Mesenchymal stem cell (in vitro differentiated cells and primary cell): ENCODE measurements at regions not wholly inside any gene's neighbourhood (a gene's known extent, or its start where the extent isn't known, plus 50 kb on each side); places are given as distances from the start of the nearest gene placed in this dataset.
A peak's percentile ranks its signal among the peaks of the same experiment; 100 is the strongest.

Source experiments
- DNase-seq: peaks from one replicate; pipeline ENCODE4 v3.0.0-alpha.2; 2013
- H2AFZ ChIP-seq: one replicate; pipeline ENCODE4 v1.6.1; 2013; ENCODE audit warnings: low read depth, mild to moderate bottlenecking, control low read depth, inconsistent platforms, low read length, moderate library complexity
- H2AK5ac ChIP-seq: 2 replicates; pipeline ENCODE4 v1.6.1; 2013; ENCODE audit warnings: low read length, moderate library complexity, mild to moderate bottlenecking, inconsistent platforms; ENCODE audit not compliant: severe bottlenecking
- H2BK120ac ChIP-seq: one replicate; pipeline ENCODE4 v1.6.1; 2013; ENCODE audit warnings: low read depth, mild to moderate bottlenecking, inconsistent platforms, low read length, moderate library complexity
- H2BK12ac ChIP-seq, 2 experiments: one replicate each; pipeline ENCODE4 v1.6.1; 2013; ENCODE audit warnings: inconsistent platforms in 2 of 2, low read length in 2 of 2, mild to moderate bottlenecking in 2 of 2, moderate library complexity in 2 of 2, control low read depth in 1 of 2
- H2BK15ac ChIP-seq: one replicate; pipeline ENCODE4 v1.6.1; 2013; ENCODE audit warnings: mild to moderate bottlenecking, low read depth, inconsistent platforms; ENCODE audit not compliant: poor library complexity, severe bottlenecking
- H2BK5ac ChIP-seq: 2 replicates; pipeline ENCODE4 v1.6.1; 2013; ENCODE audit warnings: low read depth, mild to moderate bottlenecking, low read length, control low read depth, inconsistent platforms; ENCODE audit not compliant: poor library complexity, severe bottlenecking
- H3K14ac ChIP-seq, 2 experiments: one replicate each; pipeline ENCODE4 v1.6.1; 2013; ENCODE audit warnings: inconsistent platforms in 2 of 2, low read length in 2 of 2, control low read depth in 1 of 2, mild to moderate bottlenecking in 1 of 2, moderate library complexity in 1 of 2
- H3K18ac ChIP-seq, 2 experiments: one replicate each; pipeline ENCODE4 v1.6.1; 2013; ENCODE audit warnings: inconsistent platforms in 2 of 2, low read length in 2 of 2, control low read depth in 1 of 2, low read depth in 1 of 2, mild to moderate bottlenecking in 1 of 2
- H3K23ac ChIP-seq, 2 experiments: one replicate each; pipeline ENCODE4 v1.6.1; 2013; ENCODE audit warnings: inconsistent platforms in 2 of 2, low read length in 2 of 2, mild to moderate bottlenecking in 2 of 2, moderate library complexity in 2 of 2, control low read depth in 1 of 2
- H3K27ac ChIP-seq: 2 replicates; pipeline ENCODE4 v1.5.1; 2013; ENCODE audit warnings: mild to moderate bottlenecking, moderate library complexity, low read length, control low read depth, inconsistent platforms; ENCODE audit not compliant: poor library complexity, severe bottlenecking
- H3K27me3 ChIP-seq, 2 experiments: 2 replicates each; pipeline versions ENCODE4 v1.6.1 to v1.7.0; 2013; ENCODE audit warnings: low read length in 2 of 2, mild to moderate bottlenecking in 2 of 2, moderate library complexity in 2 of 2, control low read depth in 1 of 2, inconsistent platforms in 1 of 2; ENCODE audit not compliant: control insufficient read depth in 1 of 2, insufficient read depth in 1 of 2
- H3K36me3 ChIP-seq, 2 experiments: 2 replicates each; pipeline versions ENCODE4 v1.6.1 to v1.7.0; 2013; ENCODE audit warnings: low read length in 2 of 2, control low read depth in 1 of 2, inconsistent platforms in 1 of 2, low read depth in 1 of 2, mild to moderate bottlenecking in 1 of 2; ENCODE audit not compliant: insufficient read depth in 2 of 2, control insufficient read depth in 1 of 2
- H3K4ac ChIP-seq, 2 experiments: one replicate each; pipeline ENCODE4 v1.6.1; 2013; ENCODE audit warnings: inconsistent platforms in 2 of 2, low read length in 2 of 2, mild to moderate bottlenecking in 2 of 2, moderate library complexity in 2 of 2, control low read depth in 1 of 2, low read depth in 1 of 2
- H3K4me1 ChIP-seq: 2 replicates; pipeline ENCODE4 v1.6.1; 2013; ENCODE audit warnings: low read depth, low read length, control low read depth; ENCODE audit not compliant: control insufficient read depth, insufficient read depth
- H3K4me2 ChIP-seq: 2 replicates; pipeline ENCODE4 v1.6.1; 2013; ENCODE audit warnings: low read length, mild to moderate bottlenecking, inconsistent platforms; ENCODE audit not compliant: poor library complexity, severe bottlenecking
- H3K4me3 ChIP-seq, 2 experiments: 2 replicates each; pipeline versions ENCODE4 v1.5.1 to v1.7.0; 2013; ENCODE audit warnings: low read length in 2 of 2, mild to moderate bottlenecking in 2 of 2, control low read depth in 1 of 2, low read depth in 1 of 2; ENCODE audit not compliant: insufficient read depth in 1 of 2
- H3K79me1 ChIP-seq: replicated peaks from 2 replicates; pipeline ENCODE4 v1.6.1; 2013; ENCODE audit warnings: mild to moderate bottlenecking, control low read depth, low read length, inconsistent platforms; ENCODE audit not compliant: poor library complexity, severe bottlenecking
- H3K9ac ChIP-seq: 2 replicates; pipeline ENCODE4 v1.7.0; 2013; ENCODE audit warnings: mild to moderate bottlenecking, low read length, moderate library complexity
- H3K9me3 ChIP-seq: 2 replicates; pipeline ENCODE4 v1.7.0; 2013; ENCODE audit warnings: mild to moderate bottlenecking, low read length; ENCODE audit not compliant: control insufficient read depth
- H4K8ac ChIP-seq: one replicate; pipeline ENCODE4 v1.6.1; 2013; ENCODE audit warnings: inconsistent platforms, mild to moderate bottlenecking, low read length, moderate library complexity
- H4K91ac ChIP-seq: one replicate; pipeline ENCODE4 v1.6.1; 2013; ENCODE audit warnings: mild to moderate bottlenecking, low read length, inconsistent platforms
- WGBS: methylation state at CpG from one replicate; pipeline ENCODE4 v1.1.7; 2013; ENCODE audit warnings: mixed read lengths; 5-methylcytosine and 5-hydroxymethylcytosine counted together

DNA sequence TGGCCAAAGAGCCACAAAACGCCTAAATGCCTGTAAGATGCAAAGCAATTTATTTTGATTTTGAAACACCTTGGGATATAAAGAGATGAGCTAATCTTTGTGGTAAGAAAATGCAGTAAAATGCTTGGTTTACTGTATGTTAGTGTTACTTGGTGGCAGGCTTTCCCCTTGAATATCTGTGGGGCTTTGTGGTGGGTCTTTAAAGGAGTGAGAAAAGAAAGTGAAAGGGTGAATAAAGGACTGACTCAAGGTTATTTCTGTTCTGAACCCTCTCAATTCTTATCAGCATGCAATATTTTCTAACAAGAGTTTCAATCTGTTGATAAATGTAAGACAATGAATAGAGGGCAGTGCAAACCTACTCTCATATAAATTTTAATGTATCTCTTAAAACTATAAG is 1555.9 kb upstream of the RAG2 start:
- DNase-seq = no peak
- H3K18ac ChIP-seq = no peak overlapping the region
- no peaks in the 10 kb centered on the region for H3K27me3 ChIP-seq
- H2AFZ ChIP-seq = no peak overlapping the region
- H3K36me3 ChIP-seq = no peaks in the 10 kb centered on the region
- H3K4me2 ChIP-seq = no peak overlapping the region
- H4K8ac ChIP-seq = no peak overlapping the region
- no peak overlapping the region for H2BK5ac ChIP-seq
- H3K9me3 ChIP-seq = peaks cover 3% of the 10 kb centered on the region
- H3K4ac ChIP-seq = no peak overlapping the region
- no peak overlapping the region for H2BK120ac ChIP-seq
- H2BK15ac ChIP-seq = no peak overlapping the region
- H3K9ac ChIP-seq = no peak overlapping the region
- no peaks in the 10 kb centered on the region for H3K79me1 ChIP-seq
- no peak overlapping the region for H3K27ac ChIP-seq
- no peak overlapping the region for H3K14ac ChIP-seq
- WGBS = 85% methylated on average over 1 of the region's 1 CpG
- no peak overlapping the region for H2BK12ac ChIP-seq
- H3K23ac ChIP-seq = no peak overlapping the region
- no peak overlapping the region for H2AK5ac ChIP-seq
- H3K4me1 ChIP-seq = no peaks in the 10 kb centered on the region
- no peak overlapping the region for H3K4me3 ChIP-seq
- no peak overlapping the region for H4K91ac ChIP-seq

DNA sequence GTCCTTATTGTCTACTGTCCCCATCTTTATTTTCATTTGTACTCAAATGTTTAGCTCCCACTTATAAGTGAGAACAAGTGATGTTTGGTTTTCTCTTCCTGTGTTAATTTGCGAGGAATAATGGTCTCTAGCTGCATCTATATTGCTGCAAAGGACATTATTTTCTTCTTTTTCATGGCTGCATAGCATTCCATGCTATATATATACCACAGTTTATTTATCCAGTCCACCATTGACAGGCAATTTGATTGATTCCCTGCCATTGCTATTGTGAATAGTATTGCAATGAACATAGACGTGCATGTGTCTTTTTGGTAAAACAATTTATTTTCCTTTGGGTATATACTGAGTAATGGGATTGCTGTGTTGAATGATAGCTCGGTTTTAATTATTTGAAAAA is 1545.8 kb upstream of the RAG2 start:
- no peak overlapping the region for H4K8ac ChIP-seq
- H2BK12ac ChIP-seq = no peak overlapping the region
- no peak overlapping the region for H3K18ac ChIP-seq
- no peaks in the 10 kb centered on the region for H3K36me3 ChIP-seq
- no peak overlapping the region for H3K27ac ChIP-seq
- no peak overlapping the region for H3K23ac ChIP-seq
- no peak overlapping the region for H2AFZ ChIP-seq
- H2BK120ac ChIP-seq = no peak overlapping the region
- no peak overlapping the region for H3K4me3 ChIP-seq
- H4K91ac ChIP-seq = no peak overlapping the region
- H3K14ac ChIP-seq = no peak overlapping the region
- WGBS = 47% methylated on average over 2 of the region's 3 CpGs
- H3K9me3 ChIP-seq = peaks cover 6% of the 10 kb centered on the region
- H3K27me3 ChIP-seq = no peaks in the 10 kb centered on the region
- H3K9ac ChIP-seq = no peak overlapping the region
- H3K4me2 ChIP-seq = no peak overlapping the region
- no peaks in the 10 kb centered on the region for H3K79me1 ChIP-seq
- no peak for DNase-seq
- H2BK5ac ChIP-seq = no peak overlapping the region
- no peak overlapping the region for H2AK5ac ChIP-seq
- H3K4ac ChIP-seq = no peak overlapping the region
- H3K4me1 ChIP-seq = no peaks in the 10 kb centered on the region
- no peak overlapping the region for H2BK15ac ChIP-seq

DNA sequence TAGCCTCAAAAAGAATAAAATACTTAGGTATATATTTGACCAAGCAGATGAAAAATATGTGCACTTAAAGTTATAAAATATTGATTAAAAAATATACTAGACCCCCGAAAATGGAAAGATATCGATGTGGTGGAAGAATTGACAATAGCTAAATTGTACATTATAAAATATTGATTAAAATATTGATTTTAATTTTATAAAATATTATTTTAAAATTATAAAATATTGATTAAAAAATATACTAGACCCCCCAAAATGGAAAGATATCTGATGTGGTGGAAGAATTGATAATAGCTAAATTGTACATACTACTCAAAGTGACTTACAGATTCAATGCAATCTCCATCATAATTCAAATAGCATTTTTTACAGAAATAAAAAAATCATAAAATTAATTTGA is 1540.9 kb upstream of the RAG2 start:
- no peak overlapping the region for H4K8ac ChIP-seq
- no peak for DNase-seq
- H3K9ac ChIP-seq = no peak overlapping the region
- no peak overlapping the region for H2AFZ ChIP-seq
- H2AK5ac ChIP-seq = no peak overlapping the region
- no peak overlapping the region for H3K18ac ChIP-seq
- H3K79me1 ChIP-seq = no peaks in the 10 kb centered on the region
- H3K4me3 ChIP-seq = no peak overlapping the region
- no peaks in the 10 kb centered on the region for H3K36me3 ChIP-seq
- H3K14ac ChIP-seq = no peak overlapping the region
- no peak overlapping the region for H2BK15ac ChIP-seq
- no peak overlapping the region for H3K23ac ChIP-seq
- no peak overlapping the region for H3K27ac ChIP-seq
- no peak overlapping the region for H3K4ac ChIP-seq
- H2BK12ac ChIP-seq = no peak overlapping the region
- H2BK5ac ChIP-seq = no peak overlapping the region
- no peaks in the 10 kb centered on the region for H3K27me3 ChIP-seq
- no peak overlapping the region for H2BK120ac ChIP-seq
- WGBS = no CpG with 5 or more reads among the region's 2 CpGs
- no peaks in the 10 kb centered on the region for H3K4me1 ChIP-seq
- no peak overlapping the region for H4K91ac ChIP-seq
- H3K9me3 ChIP-seq = no peaks in the 10 kb centered on the region
- no peak overlapping the region for H3K4me2 ChIP-seq

DNA sequence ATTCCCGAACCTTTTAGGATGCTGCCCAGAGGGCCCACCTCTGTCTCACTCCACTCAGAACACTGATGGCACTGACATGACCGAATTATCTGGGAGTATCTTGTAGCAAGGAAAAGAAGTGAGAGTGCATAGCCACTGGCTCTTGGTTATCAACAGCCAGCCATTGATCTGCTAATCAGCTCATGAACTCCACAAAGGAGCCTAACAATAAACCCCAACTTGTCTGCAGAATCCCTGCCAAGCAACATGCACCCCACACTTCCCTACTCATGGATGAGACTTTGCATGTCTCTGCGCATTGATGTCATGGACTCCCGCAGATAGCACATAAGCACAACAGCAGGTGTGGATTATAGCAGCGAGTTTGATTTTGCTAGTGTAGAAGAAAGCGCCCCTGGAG is 1538.9 kb upstream of the RAG2 start:
- 95% methylated on average over 6 of the region's 6 CpGs for WGBS

More for the DNA sequence above, 1538.9 kb upstream of the RAG2 start:
- Histone ChIP-seq H3K4me1 (no peaks in the 10 kb centered on the region), H2BK12ac (no peak overlapping the region), H3K14ac (no peak overlapping the region), H2BK15ac (no peak overlapping the region), H4K8ac (no peak overlapping the region), H2AK5ac (no peak overlapping the region), H2BK120ac (no peak overlapping the region), H4K91ac (no peak overlapping the region), H2BK5ac (no peak overlapping the region), H3K27ac (no peak overlapping the region), H3K79me1 (no peaks in the 10 kb centered on the region), H3K4me2 (no peak overlapping the region), H3K36me3 (no peaks in the 10 kb centered on the region), H3K4ac (no peak overlapping the region), H3K27me3 (no peaks in the 10 kb centered on the region), H3K9ac (no peak overlapping the region), H3K18ac (no peak overlapping the region), H3K9me3 (no peaks in the 10 kb centered on the region), H2AFZ (peak overlapping the region; percentile 51), H3K23ac (no peak overlapping the region), H3K4me3 (no peak overlapping the region)
- DNase-seq = no peak
